PC-9 (cell line): ENCODE measurements at regions not wholly inside any gene's neighbourhood (a gene's known extent, or its start where the extent isn't known, plus 50 kb on each side); places are given as distances from the start of the nearest gene placed in this dataset.

Experiments
- BruUV-seq: library from RNA; stranded (reverse); fragments of 400-500 nt; replicated peaks from 2 replicates; lab custom pipeline; 2021; lab: Mats Ljungman, UMichigan
- CTCF ChIA-PET: fragments of 300-600 bp; sonication (Branson Sonifier 250); formaldehyde crosslinking; loops from one replicate; lab custom pipeline; 2022; ENCODE audit warnings: antibody characterized with exemption; lab: Charles Lee
- POLR2A ChIA-PET: fragments of 300-600 bp; sonication (Branson Sonifier 250); formaldehyde crosslinking; loops from one replicate; lab custom pipeline; 2022; ENCODE audit warnings: antibody characterized with exemption; ENCODE audit not compliant: unreplicated experiment; lab: Charles Lee
- DNase-seq, 2 experiments: peaks; one replicate each; pipeline versions ENCODE4 v3.0.0 to v3.0.0-alpha.2; 2015 to 2022; ENCODE audit warnings: mixed read lengths in 1 of 2
- H2AFZ ChIP-seq: fragments of 200-600 bp; sonication (generic); 2 replicates; pipeline ENCODE4 v1.8.1; 2017; ENCODE audit warnings: antibody characterized with exemption
- H3F3A ChIP-seq: fragments of 200-600 bp; sonication (generic); 2 replicates; pipeline ENCODE4 v1.8.1; 2017; ENCODE audit warnings: antibody characterized with exemption, mild to moderate bottlenecking, low read depth; ENCODE audit not compliant: insufficient read depth
- H3K27ac ChIP-seq: fragments of 200-600 bp; sonication (generic); 2 replicates; pipeline ENCODE4 v1.6.1; 2016; ENCODE audit warnings: mixed run types
- H3K27me3 ChIP-seq: fragments of 200-600 bp; sonication (generic); 2 replicates; pipeline ENCODE4 v1.6.1; 2016; ENCODE audit warnings: low read depth, mixed run types; ENCODE audit not compliant: insufficient read depth
- H3K36me3 ChIP-seq: fragments of 200-600 bp; sonication (generic); 2 replicates; pipeline ENCODE4 v1.6.1; 2016; ENCODE audit warnings: low read depth, mixed run types
- H3K4me1 ChIP-seq: fragments of 200-600 bp; sonication (generic); replicated peaks from 2 replicates; pipeline ENCODE4 v1.6.1; 2016; ENCODE audit warnings: mixed run types; ENCODE audit not compliant: insufficient read depth
- H3K4me2 ChIP-seq: fragments of 200-600 bp; sonication (generic); 2 replicates; pipeline ENCODE4 v1.6.1; 2017; ENCODE audit warnings: mixed run types
- H3K4me3 ChIP-seq: fragments of 200-600 bp; sonication (generic); 2 replicates; pipeline ENCODE4 v1.6.1; 2016; ENCODE audit warnings: mixed run types
- H3K79me2 ChIP-seq: fragments of 200-600 bp; sonication (generic); 2 replicates; pipeline ENCODE4 v1.6.1; 2017; ENCODE audit warnings: low read depth, mixed run types
- H3K9me2 ChIP-seq: fragments of 200-600 bp; sonication (generic); 2 replicates; pipeline ENCODE4 v1.8.1; 2017; ENCODE audit warnings: mild to moderate bottlenecking; ENCODE audit not compliant: insufficient read depth
- H3K9me3 ChIP-seq: fragments of 200-600 bp; sonication (generic); 2 replicates; pipeline ENCODE4 v1.8.1; 2016; ENCODE audit warnings: low read depth; ENCODE audit not compliant: insufficient read depth
- H4K20me1 ChIP-seq: fragments of 200-600 bp; sonication (generic); 2 replicates; pipeline ENCODE4 v1.8.1; 2017; ENCODE audit not compliant: insufficient read depth
- EZH2 ChIP-seq: fragments of 200-600 bp; sonication (generic); IDR thresholded peaks from 2 replicates; pipeline ENCODE4 v1.8.0; 2017; ENCODE audit warnings: antibody characterized with exemption, low read depth
- intact Hi-C: fragments of 100-400 bp; cut with micrococcal nuclease; formaldehyde crosslinking; loops from one replicate; pipeline ENCODE4 v1.10.0; 2022; ENCODE audit not compliant: unreplicated experiment
- TF ChIP-seq, protein P1 (sequence below): fragments of 200-600 bp; sonication (generic); conservative IDR thresholded peaks from 2 replicates; pipeline ENCODE4 v1.6.1; 2017; ENCODE audit warnings: mixed run types, antibody characterized with exemption, mild to moderate bottlenecking, moderate library complexity

DNA sequence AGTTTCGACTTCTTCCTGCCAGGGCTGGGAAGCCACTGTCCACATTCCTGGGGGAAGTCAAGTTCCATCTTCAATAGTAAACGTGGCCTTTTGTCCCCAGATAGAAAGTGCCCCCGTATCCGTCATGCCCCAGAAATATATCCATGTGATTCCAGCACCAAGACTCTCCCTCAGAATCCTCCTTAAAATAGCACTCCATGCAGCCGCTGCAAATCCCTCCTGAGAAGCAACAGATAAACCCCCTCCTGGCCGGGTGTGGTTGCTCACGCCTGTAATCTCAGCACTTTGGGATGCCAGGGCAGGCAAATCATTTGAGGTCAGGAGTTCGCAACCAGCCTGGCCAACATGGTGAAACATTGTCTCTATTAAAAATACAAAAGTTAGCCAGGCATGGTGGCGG lies 126.1 kb downstream of the OLFM1 start:
- H3K9me3 ChIP-seq, result no peaks in the 10 kb centered on the region

DNA sequence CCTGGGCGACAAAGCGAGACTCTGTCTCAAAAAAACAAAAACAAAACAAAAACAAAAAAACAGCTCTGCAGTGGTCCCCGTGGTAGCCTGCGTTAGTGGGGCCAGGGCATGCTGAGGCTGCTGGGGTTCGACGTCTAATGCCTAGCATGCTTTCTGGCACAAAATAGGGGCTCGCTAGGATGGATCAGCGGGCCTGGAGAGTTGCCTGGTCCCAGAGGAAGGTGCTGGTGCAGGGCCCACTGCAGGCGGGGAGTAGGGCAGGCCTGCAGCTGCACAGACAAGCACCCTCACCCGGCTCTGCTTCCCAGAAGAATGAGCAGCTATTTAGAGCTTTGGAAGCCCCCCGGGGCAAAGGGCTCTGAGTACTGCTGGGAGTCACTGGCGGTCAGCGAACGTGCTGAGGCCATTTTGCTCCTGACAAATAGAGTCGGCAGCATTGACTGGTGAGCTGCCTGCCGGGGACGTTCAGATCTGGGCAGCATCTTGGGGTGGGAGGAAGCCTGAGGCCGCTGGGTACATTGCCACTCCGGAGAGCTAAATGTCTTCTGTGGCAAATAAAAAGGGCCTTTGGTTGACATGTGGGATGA lies 126.7 kb downstream of the OLFM1 start:
- BruUV-seq, result no TSS peak
- Histone ChIP-seq H3K9me3 (no peaks in the 10 kb centered on the region), H2AFZ (no peak overlapping the region), H3K27me3 (peaks cover 98% of the 10 kb centered on the region), H4K20me1 (no peaks in the 10 kb centered on the region; the same call in 1 of the 2 replicates), H3K9me2 (no peaks in the 10 kb centered on the region), H3K36me3 (no peaks in the 10 kb centered on the region), H3K79me2 (no peaks in the 10 kb centered on the region), H3K27ac (no peak overlapping the region), H3K4me1 (no peaks in the 10 kb centered on the region), H3K4me2 (no peak overlapping the region), H3K4me3 (no peak overlapping the region), H3F3A (no peaks in the 10 kb centered on the region)
- TF ChIP-seq, protein P1, sequence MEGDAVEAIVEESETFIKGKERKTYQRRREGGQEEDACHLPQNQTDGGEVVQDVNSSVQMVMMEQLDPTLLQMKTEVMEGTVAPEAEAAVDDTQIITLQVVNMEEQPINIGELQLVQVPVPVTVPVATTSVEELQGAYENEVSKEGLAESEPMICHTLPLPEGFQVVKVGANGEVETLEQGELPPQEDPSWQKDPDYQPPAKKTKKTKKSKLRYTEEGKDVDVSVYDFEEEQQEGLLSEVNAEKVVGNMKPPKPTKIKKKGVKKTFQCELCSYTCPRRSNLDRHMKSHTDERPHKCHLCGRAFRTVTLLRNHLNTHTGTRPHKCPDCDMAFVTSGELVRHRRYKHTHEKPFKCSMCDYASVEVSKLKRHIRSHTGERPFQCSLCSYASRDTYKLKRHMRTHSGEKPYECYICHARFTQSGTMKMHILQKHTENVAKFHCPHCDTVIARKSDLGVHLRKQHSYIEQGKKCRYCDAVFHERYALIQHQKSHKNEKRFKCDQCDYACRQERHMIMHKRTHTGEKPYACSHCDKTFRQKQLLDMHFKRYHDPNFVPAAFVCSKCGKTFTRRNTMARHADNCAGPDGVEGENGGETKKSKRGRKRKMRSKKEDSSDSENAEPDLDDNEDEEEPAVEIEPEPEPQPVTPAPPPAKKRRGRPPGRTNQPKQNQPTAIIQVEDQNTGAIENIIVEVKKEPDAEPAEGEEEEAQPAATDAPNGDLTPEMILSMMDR, result no peak
- TF ChIP-seq EZH2, result no peak
- ChIA-PET CTCF (no interaction called here), POLR2A (no interaction called here)
- intact Hi-C loops, result no loop called here
- DNase-seq, result no peak

More for the DNA sequence above, 126.1 kb downstream of the OLFM1 start:
- Histone ChIP-seq H3K9me2 (no peaks in the 10 kb centered on the region), H3K36me3 (no peaks in the 10 kb centered on the region), H3K79me2 (no peaks in the 10 kb centered on the region), H3K4me3 (no peak overlapping the region), H4K20me1 (no peaks in the 10 kb centered on the region; the same call in 1 of the 2 replicates), H3K27ac (no peak overlapping the region), H3F3A (no peaks in the 10 kb centered on the region), H2AFZ (no peak overlapping the region), H3K4me2 (no peak overlapping the region), H3K4me1 (no peaks in the 10 kb centered on the region), H3K27me3 (peaks cover 94% of the 10 kb centered on the region)
- ChIA-PET CTCF (no interaction called here), POLR2A (no interaction called here)
- no peak for DNase-seq
- TF ChIP-seq, protein P1, result no peak
- no peak for TF ChIP-seq EZH2
- BruUV-seq, result no TSS peak
- intact Hi-C loops, result no loop called here

- POLR2A ChIA-PET, result no interaction called here
- H3K4me1 ChIP-seq, result no peaks in the 10 kb centered on the region
- H3K36me3 ChIP-seq, result no peaks in the 10 kb centered on the region
- intact Hi-C loops, result no loop called here
- no peak overlapping the region for H2AFZ ChIP-seq
- H3K27me3 ChIP-seq, result peaks cover 100% of the 10 kb centered on the region
- TF ChIP-seq EZH2, result no peak
- TF ChIP-seq, protein P1, result no peak
- no peaks in the 10 kb centered on the region for H3F3A ChIP-seq
- CTCF ChIA-PET, result no interaction called here
- H4K20me1 ChIP-seq, result no peaks in the 10 kb centered on the region; the same call in 1 of the 2 replicates
- DNase-seq, result no peak
- BruUV-seq, result no TSS peak
- H3K79me2 ChIP-seq, result no peaks in the 10 kb centered on the region
- no peak overlapping the region for H3K27ac ChIP-seq
- H3K9me3 ChIP-seq, result no peaks in the 10 kb centered on the region
- H3K9me2 ChIP-seq, result no peaks in the 10 kb centered on the region
- no peak overlapping the region for H3K4me3 ChIP-seq
- no peak overlapping the region for H3K4me2 ChIP-seq
These were observed 127.2 kb downstream of the OLFM1 start for GRCh38 chr9:135214706-135215105.
